Upper lobe of left lung (tissue), 4 donors: ENCODE measurements at regions not wholly inside any gene's neighbourhood (a gene's known extent, or its start where the extent isn't known, plus 50 kb on each side); places are given as distances from the start of the nearest gene placed in this dataset.

Experiments used
- POLR2A ChIP-seq, 4 donors: fragments of 450-650 bp; IDR thresholded peaks; one replicate each; pipeline ENCODE4 v1.5.1; 2016 to 2017; ENCODE audit warnings: antibody characterized with exemption in 4 of 4, mild to moderate bottlenecking in 2 of 4
- POLR2AphosphoS5 ChIP-seq, 2 donors: sonication (generic); formaldehyde crosslinking; IDR thresholded peaks; one replicate each; pipeline ENCODE4 v1.5.1; 2017; ENCODE audit warnings: antibody characterized with exemption in 2 of 2

DNA sequence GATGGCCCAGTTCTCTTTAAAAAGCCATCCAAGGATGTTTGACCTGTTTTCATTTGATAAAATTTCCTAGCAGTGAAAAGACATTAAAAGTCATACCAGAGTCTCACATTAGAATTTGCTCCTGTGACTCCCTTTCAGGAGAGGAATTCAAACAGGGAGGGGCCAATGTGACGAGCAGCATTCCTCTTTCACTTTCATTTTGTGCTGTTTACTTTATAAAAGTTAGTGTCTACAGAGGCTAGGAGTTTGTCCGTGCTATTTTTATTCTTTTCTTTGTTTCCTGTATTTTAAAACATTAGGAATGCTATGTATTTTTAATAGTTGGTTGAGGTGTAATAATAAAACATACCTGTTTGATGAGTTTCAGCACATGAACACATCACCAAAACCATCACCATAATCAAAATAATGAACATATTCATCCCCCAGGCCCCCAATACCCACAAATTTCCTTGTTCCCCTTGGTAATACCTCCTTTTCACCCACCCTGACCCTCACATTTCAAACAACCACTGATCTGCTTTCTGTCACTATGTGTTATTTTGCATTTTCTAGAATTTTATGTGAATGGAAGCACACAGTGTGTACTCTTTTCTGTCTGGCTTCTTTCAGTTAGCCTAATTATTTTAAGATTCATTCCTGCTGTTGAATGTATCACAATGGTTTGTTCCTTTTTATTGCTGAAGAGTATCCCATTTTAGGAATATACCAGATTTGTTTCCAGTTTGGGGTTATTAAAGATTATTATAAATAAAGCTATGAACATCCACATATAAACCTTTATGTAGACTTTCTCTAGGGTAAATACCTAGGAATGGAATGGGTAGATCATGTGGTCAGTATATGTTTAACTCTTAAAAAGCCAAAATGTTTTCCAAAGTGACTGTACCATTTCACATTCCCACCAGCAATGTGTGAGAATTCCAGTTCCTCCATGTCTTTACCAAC lies 129.5 kb downstream of the TENT5C start:
- TF ChIP-seq POLR2AphosphoS5 (IDR thresholded peaks at IDR 0.05) = no peak
- TF ChIP-seq POLR2A (IDR thresholded peaks at IDR 0.05) = no peak
